Medulla oblongata (tissue), 1 donor: ENCODE measurements at regions not wholly inside any gene's neighbourhood (a gene's known extent, or its start where the extent isn't known, plus 50 kb on each side); places are given as distances from the start of the nearest gene placed in this dataset.

Source experiments
- DNase-seq: peaks from one replicate; pipeline ENCODE4 v3.0.0-alpha.2; 2015; ENCODE audit errors: extremely low spot score

DNA sequence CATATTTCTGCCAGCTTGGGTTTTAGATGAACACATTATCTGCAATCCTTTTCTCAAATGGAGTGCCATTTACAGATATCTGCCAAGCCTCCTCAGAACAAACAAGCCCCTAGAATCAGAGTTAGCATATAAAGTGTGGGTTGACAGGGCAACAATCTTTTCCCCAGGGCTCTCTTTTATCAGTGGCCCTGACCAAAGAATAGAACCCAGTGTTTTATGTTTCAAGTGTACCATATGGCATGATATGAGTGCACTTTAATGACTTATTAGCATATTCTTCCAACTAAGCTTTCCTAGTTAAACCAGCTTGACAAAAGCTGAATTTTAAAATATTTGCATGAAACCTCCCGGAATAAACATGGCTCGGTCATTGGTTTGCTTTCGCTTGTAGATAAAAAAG lies 57.3 kb downstream of the EVX1 start:
- DNase-seq = no peak

DNA sequence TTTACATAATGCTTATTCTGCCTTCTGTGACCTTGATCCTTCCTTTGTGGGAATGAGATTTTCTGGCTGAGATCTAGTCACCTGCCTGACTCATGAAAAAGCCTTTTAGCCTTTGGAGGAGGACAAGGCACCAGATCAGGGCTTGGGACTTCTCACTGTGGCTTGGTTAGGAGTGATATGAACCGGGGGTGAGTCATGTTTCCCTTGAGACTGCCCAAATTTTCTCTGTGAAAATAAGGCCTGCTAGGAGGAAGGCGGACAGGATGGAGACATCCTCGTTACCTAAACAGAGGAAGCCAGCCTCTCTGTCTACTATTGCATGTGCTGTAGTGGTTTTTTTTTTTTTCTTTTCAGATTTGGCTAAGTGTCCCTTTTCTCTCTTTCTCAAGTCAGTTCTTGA lies 57.8 kb downstream of the EVX1 start:
- DNase-seq = no peak

DNA sequence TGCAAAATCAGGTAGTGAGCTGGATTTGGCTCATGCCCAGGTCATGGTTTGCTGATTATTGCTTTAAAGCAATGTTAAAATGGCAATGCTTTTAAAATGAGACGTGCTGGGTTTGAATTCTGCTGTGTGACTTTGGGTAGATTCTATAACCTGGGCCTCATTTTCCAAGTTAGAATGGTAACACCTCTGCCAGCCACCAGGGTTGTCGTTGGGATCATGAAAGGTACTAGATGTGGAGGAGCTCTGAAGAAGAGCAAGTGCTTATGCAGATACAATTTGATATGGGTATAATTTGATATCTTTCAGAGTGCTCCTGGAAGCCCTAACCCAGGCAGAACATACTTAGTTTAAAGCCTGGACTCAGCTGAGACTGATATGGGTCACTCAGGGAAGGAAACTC lies 60.0 kb downstream of the EVX1 start:
- no peak for DNase-seq

DNA sequence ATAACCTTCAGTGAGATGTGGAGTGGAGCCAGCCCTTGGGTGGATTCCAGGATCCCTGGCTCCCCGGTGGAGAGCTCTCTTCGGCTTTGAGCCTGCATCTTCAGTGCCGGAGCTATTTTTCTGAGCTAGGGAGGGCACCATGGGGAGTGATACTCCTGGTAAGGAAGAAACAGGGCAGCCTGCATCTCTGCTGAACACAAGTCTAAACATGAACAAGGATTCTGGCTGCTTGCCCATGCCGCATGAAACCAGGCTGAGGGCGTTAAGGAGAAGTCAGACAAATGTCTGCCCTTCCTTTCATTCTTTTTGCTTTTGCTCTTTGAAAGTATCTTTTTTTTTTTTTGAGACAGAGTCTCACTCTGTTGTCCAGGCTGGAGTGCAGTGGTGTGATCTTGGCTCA lies 60.4 kb downstream of the EVX1 start:
- no peak for DNase-seq

DNA sequence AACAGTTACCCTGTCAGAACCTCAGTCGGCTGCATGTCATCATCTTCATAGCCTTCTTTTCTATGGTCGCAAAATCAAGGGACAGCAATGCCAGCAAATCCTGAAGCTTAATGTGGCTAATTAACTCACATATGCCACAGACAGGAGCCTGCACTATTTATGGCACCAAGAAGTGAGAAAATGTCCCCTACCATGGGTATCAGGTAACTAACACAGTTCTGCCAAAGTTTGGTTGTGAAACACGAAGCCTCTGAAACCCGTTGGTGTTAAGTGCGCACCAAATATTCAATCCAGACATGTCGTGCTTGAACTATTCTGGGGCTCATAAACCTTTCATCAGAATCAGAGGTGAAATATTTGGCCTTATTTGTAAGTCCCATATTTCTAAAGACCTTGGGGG lies 63.3 kb downstream of the EVX1 start:
- DNase-seq = no peak

DNA sequence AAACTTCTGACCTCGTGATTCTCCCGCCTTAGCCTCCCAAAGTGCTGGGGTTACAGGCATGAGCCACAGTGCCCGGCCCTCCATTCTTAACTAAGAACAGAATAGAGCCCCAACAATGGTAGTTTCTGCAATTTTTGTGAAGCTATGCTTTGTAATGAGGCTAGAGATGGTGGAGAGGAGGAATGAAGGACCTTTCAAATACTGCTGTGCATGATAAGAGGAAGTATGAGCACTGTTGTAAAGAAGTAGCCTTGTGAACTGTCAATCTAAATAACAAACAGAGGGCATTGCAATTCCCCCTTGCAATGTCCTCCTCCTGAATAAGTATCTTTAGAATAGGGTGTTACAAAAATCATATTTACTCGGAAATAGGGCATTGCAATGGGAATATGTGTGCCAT lies 70.2 kb downstream of the EVX1 start:
- no peak for DNase-seq

DNA sequence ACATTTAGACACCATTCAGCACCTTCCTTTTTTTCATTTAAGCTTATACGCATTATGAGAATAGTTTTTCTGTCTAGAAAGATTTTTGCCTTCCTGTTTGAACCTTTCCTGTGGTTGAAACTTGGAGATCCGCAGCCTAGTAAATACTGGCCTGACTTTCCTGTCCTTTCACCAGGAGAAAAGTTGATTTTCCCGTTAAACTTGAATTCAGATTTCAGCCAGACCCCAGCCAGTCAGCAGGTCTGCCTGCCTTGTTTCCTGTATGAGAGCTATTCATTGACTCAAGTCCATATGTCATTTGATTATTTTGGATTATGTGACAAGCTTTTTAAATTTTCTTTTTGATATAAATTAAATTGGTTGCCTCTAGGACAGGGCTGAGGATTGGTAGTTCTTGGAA lies 71.5 kb downstream of the EVX1 start:
- no peak for DNase-seq

DNA sequence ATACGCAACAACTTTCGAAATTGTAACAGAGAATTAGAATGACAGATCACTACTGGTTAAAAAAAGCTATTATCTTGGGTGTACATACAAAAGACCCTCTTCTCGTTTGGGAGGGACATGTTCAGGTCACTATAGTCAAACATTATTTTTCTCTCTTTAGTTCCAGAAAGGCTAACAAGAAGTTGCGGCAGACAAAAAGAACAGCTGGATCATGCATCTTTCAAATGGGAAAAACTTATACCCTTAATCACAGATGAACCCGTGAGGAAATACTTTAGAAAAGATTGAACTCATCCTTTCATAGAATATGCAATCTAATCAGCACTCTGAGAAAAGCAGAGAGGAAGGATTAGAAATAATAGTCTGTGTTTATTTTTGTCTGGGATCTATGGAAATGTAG lies 72.5 kb downstream of the EVX1 start:
- DNase-seq = no peak

DNA sequence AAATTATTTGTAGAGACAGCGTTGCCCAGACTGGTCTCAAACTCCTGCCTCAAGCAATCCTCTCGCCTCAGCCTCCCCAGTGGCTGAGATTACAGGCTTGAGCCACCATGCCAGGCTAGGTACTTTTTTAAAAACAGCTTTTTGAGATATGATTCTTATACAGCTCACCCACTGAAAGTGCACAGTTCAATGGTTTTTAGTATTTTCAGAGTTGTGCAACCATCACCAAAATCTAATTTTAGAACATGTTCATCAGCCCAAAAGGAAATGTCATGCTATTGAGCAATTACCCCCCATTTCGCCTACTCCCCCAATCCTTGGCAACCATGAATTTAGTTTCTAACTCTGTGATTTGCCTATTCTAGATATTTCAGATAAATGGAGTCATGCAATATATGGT lies 73.7 kb downstream of the EVX1 start:
- no peak for DNase-seq

DNA sequence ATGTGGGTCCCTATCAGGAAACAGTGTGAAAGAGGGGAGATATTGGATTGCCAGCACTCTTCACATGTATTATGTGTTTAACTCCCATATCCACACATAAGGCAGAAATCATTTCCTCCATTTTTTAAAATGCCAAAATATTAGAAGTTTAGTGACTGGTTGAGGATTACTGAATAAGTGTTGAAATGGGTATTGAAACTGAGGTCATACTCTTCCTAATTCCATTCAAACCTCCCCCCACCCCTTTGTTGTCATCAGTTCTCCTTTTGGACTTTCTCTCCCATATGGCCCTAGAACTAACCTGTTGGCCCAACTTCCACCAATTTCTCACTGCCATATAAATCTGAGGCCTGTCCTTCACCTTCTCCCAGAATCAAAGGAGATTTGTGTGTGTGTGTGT lies 81.6 kb downstream of the EVX1 start:
- no peak for DNase-seq

DNA sequence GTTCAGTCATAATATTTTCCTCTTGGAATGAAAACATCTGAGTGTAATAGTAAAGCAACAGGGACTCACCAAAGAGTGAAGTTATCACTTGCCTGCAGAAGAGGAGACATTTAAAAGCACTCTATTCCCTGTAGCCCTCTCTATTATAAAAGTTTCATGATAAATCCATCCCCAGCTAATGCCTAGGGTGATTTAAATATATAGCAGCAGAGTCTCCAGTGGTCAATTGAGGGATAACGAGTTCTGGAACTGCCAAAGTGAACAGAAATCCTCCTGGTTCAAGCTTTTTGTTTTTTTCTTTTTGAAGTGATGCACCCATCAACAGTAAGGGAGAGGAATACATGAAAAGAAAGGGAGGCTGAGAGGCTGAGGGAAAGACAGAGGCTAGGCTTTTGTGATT lies 87.3 kb downstream of the EVX1 start:
- DNase-seq = no peak

DNA sequence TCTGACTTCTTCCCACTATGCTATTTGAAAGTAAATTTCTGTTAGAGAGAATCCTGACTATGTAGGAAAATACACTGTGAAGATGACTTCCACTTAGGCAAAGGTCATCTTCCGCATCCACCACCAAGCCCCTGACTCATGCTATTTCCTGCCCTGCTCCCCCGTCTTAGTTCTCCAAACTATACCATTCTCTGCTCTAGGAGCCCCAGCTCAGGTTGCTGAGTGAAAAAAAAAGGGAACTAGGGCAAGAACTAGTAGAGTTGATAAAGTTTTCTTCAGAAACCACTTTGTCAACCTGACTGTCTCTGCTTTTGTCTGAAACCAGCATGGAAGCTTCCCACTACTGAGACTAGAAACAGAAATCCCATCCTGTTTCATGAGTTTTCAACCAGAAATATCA lies 96.9 kb downstream of the EVX1 start:
- peak; percentile 5 for DNase-seq

DNA sequence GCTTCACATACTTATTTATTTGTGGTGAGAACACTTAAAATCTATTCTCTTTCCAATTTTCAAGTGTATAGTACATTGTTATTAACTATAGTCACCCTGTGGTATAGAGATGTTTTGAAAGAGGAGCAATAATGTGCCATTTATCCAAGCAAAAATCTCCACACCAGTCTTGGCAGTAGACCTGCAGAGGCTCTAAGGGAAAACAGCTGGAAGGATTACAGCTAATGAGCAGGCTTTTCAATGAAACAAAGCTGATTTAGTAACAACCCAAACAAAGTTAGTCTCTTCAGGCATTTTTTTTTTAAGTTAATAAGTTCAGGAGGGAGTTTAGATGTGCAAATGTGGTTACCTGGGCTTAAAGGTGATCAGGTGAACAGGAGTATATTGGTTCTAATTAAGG lies 101.9 kb downstream of the EVX1 start:
- no peak for DNase-seq

DNA sequence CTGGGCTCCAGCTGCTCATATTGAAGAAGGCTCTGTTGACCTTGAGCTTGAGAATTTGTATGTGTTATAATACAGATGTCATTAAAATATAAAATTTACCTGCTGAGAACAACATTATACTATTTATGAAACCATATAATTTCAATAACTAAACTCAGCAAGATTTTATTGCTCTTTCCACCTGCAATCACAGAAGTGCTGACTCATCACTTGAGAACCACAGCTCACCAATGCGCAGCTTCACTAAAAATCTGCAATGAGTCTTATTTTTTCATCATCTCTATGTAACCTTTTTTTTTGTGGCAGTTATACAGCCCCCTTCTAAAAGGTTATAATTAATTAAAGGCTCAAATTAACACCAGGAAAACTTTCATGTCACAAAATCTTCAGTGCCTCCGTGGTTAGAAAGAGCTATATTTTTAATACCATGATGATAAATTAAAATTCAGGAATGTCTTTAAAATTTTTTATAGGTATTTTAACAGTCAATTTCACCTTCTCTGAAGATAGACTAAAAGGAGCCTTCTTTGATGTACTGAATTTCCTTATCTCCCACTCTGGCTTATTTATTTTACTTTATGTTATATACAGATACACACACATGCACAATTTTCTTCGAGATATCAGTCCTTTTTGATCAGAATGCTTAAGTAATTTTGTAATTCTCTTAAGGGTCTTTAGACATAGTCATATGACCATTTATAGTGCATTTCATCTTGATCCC lies 102.7 kb downstream of the EVX1 start:
- DNase-seq = no peak

DNA sequence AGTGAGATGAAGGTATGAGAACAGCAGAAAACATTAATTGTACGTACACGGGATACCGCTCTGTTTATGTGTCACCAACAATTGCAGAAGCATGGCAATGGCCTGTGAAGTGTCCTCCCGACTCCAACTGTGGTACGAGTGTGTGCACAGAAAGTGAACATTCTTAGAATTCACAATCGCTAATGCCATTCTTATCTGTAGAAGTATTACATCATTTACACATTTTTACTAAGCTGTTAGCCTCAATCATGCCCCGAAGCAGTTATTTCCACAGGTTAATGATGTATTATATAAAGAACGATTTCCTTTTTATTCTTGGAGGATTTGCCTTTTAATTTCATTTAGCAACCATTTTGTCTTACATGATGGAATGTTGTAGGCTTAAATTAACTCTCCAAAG lies 103.4 kb downstream of the EVX1 start:
- no peak for DNase-seq

DNA sequence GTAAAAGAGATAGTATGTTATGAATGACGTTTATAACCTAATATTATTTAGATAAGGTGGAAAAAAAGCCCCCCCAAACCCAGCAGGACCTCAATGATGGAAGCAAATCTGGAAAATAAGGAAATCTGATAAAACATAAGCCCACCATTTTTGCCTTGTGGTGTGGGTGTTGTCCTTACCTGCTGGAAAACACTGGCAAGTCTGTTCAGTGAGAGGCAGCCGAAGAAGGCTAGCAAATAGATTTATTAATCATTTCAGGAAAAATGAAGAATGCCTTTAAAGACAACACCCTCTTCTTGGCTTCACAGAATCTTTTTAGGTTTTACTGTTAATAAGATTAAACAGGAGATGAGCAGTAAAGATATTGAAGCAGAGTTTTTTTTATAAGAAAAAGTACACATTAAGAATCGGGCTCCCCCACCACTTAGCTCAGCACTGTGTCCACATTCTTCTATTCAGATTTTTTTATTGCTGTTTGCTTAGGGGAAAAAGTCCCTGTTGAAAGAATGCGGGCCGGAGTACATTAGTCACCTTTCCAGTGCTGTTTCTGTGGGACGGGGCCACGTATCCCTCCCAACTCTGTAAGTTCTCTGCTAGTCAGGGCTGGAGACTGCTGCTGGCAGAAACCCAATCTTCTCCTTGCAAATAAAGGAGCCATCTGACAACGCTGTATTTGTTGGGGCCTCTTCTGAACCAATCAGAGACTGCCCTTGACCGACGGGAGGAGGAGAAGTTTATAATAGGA lies 104.1 kb downstream of the EVX1 start:
- DNase-seq = peak; percentile 63

DNA sequence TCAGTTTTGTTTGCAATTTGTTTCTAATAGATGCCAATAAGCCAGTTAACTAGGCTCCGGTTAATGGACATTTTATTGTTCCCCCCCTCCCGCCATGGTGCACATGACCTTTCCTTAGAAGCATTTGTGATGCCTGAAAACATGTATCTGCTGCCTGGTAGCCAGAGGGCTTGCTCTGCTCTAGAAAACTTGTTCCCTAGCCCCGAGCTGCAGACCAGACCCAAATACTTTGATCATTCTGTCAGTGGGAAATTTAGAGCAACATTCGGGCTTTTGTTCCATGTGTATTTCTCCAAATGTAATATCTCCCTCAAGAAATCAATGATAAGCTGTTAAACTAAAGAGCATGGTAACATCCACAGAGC lies 104.7 kb downstream of the EVX1 start:
- DNase-seq = no peak

DNA sequence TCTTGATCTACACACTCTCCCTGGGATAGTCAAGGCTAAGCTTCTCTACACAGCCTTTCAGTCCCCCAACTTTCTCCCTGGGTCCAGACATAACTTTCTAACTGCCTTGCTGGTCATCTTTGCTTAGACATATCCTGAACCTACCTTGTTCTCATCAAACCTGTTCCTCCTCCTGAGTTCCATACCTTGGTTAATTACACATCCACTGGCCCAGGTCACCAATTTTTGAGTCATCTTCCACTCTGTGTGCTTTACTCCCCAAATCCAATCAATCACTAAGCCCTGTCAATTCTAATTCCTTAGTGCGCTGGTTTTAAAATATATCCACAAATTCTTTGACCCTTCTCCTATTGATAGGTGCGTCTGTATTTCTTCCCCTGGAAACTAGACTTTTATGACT lies 107.0 kb downstream of the EVX1 start:
- DNase-seq = no peak

DNA sequence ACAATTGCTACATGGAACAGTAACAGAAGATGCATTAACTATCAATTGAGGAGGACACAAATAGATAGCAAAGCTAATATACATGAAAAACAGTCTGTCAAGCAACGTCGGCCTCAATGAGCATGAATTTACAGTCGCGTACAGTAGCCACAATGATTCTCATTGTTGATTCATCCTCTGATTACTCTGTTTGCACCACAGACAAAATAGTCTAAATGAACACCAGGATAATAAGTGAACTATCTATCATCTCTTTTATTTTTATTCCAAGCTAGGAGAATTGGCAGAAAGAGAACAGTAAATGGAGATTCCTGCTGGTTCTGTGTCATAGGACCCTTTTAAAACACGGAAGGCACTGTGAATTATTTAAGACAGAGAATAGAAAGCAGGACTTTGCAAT lies 108.5 kb downstream of the EVX1 start:
- no peak for DNase-seq

DNA sequence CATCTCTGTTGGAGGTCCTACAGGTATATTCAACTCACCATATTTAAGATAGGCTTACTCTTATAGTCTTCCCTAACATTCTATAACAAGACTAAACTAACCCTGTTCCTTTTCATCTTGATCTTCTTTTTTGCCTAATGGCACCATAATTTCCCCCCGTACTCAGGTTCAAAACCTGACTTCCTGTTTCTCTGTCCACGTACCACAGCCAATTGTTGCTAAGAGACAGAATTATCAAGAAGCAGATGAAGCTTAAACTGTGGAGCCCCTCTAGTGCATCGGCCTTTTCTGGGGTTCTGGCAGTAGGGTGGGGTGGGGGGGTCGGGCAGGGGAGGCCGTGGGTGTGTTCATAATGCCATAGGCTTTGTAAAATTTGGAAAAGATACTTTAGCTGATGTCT lies 109.2 kb downstream of the EVX1 start:
- no peak for DNase-seq

DNA sequence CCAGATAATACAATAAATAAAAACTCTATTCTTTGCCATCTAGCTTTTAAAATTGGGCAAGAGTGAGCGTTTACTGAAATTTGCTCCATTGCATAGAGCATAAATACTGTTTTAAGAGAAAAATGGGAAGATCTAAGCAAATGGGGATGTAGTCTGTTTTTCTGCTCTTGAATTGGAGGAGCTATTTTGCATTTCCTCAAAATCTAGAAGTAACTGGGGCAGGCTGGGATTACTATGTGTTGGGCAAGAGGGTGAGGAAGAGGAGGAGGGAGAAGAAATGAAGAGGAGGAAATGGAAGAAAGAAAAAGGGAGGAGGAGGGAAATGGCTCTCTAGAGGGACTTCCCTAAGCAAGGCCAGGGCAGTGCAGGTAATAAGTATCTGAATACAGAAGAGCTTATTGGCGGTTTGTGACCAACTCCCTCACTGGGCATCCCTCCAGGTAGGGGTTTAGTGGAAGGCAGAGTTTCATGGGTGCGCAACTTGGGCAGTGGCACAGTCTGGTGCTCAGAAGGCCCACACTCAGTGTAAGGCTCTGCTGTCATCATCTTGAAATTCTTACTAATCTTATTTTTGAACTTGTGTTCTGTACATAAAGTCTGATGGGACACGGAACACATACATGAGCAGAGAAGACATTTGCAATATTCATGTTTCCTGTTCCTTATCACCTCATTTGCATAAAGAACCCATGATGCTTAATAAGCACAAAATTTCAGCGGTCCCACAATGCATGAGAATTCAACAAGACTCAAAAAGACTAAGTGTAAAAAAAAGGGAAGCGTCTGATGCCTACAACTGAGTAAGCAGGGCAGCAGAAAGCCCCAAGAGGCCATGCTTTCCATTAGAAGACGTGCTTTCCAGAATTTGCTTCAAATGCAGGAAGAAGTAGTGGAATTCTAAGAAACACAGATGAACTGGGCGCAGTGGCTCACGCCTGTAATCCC lies 116.9 kb downstream of the EVX1 start:
- no peak for DNase-seq

DNA sequence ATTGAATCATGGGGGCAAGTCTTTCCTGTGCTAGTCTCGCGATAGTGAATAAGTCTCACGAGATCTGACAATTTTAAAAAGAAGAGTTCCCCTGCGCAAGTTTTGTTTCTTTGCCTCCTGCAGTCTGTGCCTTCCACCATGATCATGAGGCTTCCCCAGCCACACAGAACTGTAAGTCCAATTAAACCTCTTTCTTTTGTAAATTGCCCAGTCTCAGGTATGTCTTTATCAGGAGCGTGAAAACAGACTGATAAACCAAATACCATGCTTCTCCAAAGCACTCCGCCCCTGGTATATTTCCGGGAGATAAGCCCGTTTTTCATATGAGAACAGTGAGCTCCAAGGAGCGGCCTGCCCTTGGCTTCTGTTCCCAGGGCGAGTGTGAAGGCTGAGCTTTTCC lies 118.9 kb downstream of the EVX1 start:
- no peak for DNase-seq

DNA sequence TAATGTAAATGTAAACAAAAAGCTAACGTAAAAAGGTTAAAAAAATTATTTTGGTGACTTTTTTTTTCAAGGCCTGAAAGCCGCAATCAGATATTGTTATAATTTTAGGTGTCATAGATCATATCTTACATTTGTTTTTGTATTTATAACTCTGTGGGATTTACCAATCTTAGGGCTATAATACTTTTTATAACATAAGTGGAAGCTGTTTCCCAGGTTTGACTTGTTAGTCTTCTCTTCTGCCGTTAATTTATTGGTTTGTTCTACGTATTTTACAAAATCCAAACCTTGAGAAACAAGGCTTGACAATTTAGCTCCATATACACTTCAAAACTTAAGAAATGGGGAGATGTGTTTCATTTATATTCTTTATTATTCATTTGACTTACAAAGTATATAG lies 119.4 kb downstream of the EVX1 start:
- no peak for DNase-seq
